ENCODE measurements at regions not wholly inside any gene's neighbourhood (a gene's known extent, or its start where the extent isn't known, plus 50 kb on each side); places are given as distances from the start of the nearest gene placed in this dataset.
"Not testable (repeated sequence)": the region's sequence is repeated elsewhere in the genome, so short reads cannot be mapped to it uniquely, and the experiment has no call there.

DNA sequence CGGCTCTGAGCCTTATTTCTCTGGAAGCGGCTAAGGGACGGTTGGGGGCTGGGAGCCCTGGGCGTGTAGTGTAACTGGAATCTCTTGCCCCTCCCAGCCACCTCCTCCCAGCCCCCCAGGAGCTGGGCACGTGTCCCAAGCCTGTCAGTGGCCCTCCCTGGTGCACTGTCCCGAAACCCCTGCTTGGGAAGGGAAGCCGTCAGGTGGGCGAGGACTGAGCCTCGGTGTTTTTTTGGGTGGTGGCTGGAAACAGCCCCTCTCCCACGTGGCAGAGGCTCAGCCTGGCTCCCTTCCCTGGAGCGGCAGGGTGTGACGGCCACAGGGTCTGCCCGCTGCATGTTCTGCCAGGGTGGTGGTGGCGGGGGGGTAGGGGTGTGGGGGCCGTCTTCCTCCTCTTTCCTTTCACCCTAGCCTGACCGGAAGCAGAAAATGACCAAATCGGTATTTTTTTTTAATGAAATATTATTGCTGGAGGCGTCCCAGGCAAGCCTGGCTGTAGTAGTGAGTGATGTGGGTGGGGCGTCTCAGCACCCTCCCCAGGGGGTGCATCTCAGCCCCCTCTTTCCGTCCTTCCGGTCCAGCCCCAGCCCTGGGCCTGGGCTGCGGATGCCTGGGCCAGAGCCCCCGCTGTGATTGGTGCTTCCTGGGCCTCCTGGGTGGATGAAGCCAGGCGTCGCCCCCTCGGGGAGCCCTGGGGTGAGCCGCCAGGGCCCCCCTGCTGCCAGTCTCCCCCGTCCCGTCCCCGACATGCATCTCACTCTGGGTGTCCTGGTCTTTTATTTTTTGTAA is 58.8 kb upstream of the GOLGA8A start:
- in situ Hi-C loops (cut with MboI; ENCODE audit: low sequenced_read_pairs, unreplicated experiment) = no loop called here
- TF ChIP-seq CTCF (IDR thresholded peaks at IDR 0.05; ENCODE audit: borderline replicate concordance, control extremely low read depth, extremely low read depth, insufficient read depth, missing control alignments) = no peak
- DNase-seq (ENCODE audit: low spot score) = no peak

- DNase-seq (ENCODE audit: low spot score); in situ Hi-C loops (cut with MboI; ENCODE audit: low sequenced_read_pairs, unreplicated experiment): not testable (repeated sequence)
These were observed 58.1 kb upstream of the GOLGA8A start for GRCh38 chr15:34495707-34496106.

- no peak for TF ChIP-seq CTCF (IDR thresholded peaks at IDR 0.05; ENCODE audit: borderline replicate concordance, control extremely low read depth, extremely low read depth, insufficient read depth, missing control alignments)
- no peak for DNase-seq (ENCODE audit: low spot score)
- in situ Hi-C loops (cut with MboI; ENCODE audit: low sequenced_read_pairs, unreplicated experiment) = no loop called here
These were observed 56.4 kb upstream of the GOLGA8A start for GRCh38 chr15:34494084-34494399.

GRCh38 chr15:34493001-34493400 is 55.4 kb upstream of the GOLGA8A start:
- no peak for DNase-seq (ENCODE audit: low spot score)
- in situ Hi-C loops (cut with MboI; ENCODE audit: low sequenced_read_pairs, unreplicated experiment) = no loop called here
- no peak for TF ChIP-seq CTCF (IDR thresholded peaks at IDR 0.05; ENCODE audit: borderline replicate concordance, control extremely low read depth, extremely low read depth, insufficient read depth, missing control alignments)

DNA sequence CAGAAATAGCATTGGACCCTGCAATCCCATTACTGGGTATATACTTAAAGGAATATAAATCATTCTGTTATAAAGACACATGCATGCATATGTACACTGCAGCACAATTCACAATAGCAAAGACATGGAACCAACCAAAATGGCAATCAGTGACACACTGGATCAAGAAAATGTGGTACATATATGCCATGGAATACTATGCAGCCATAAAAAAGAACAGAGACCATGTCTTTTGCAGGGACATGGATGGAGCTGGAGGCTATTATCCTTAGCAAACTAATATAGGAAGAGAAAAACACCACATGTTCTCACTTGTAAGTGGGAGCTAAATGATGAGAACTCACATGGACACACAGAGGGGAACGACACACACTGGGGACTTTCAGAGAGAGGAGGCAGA is 53.9 kb upstream of the GOLGA8A start:
- in situ Hi-C loops (cut with MboI; ENCODE audit: low sequenced_read_pairs, unreplicated experiment); DNase-seq (ENCODE audit: low spot score): not testable (repeated sequence)

GRCh38 chr15:34490417-34491193 is 53.0 kb upstream of the GOLGA8A start:
- no peak for TF ChIP-seq CTCF (IDR thresholded peaks at IDR 0.05; ENCODE audit: borderline replicate concordance, control extremely low read depth, extremely low read depth, insufficient read depth, missing control alignments)
- in situ Hi-C loops (cut with MboI; ENCODE audit: low sequenced_read_pairs, unreplicated experiment) = no loop called here
- no peak for DNase-seq (ENCODE audit: low spot score)

- DNase-seq (ENCODE audit: low spot score); in situ Hi-C loops (cut with MboI; ENCODE audit: low sequenced_read_pairs, unreplicated experiment): not testable (repeated sequence)
These were observed 51.7 kb upstream of the GOLGA8A start for GRCh38 chr15:34488973-34489959.

All from GM13976 (cell line).